HG03139 (cell line): ENCODE measurements at regions not wholly inside any gene's neighbourhood (a gene's known extent, or its start where the extent isn't known, plus 50 kb on each side); places are given as distances from the start of the nearest gene placed in this dataset.

Source experiments
- ATAC-seq: cut with Tn5 transposase; IDR thresholded peaks from one replicate; pipeline ENCODE4 v1.9.1; 2021; ENCODE audit not compliant: unreplicated experiment

DNA sequence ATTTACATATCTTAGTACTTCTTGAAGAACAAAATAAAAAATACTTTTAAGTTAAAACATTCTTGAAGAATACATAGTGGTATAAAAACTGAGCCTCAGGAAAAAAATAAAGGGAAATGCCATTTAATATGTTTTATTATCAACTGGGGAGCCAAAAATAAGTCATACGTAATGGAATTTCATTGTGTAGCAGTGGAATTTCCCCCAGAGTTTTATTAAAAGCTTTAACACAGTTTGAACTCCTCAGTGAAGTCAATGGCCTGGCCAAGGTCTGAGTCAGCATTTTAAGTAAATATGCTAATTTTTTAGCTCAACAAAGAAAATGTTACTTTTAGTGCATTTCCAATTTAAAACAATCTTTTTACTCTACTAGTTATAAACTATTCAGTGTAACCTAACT, 350.1 kb upstream of the ATP2B1 start:
- no peak for ATAC-seq

GRCh38 chr12:90055071-90055470, 346.4 kb upstream of the ATP2B1 start:
- ATAC-seq, result no peak

DNA sequence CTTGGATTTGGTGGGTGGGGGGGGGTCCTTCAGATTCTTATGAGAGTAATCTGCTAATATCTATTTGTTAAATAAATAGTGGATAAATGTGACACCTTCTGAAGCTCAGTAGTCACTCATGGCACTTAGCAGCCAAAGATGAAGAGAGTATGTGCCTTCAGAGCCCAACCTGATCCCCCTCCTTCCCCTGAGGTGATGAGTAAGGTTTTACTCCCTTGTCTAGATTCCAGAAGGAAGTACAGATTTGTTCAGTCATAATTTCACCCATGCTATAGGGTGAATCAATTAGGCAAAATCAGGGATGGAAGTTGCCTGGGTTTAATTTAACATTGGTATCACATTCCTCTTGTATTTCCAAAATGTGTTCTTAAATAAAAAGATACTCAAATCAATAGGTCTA, 340.3 kb upstream of the ATP2B1 start:
- ATAC-seq, result no peak

GRCh38 chr12:90045559-90045958, 336.9 kb upstream of the ATP2B1 start:
- no peak for ATAC-seq

DNA sequence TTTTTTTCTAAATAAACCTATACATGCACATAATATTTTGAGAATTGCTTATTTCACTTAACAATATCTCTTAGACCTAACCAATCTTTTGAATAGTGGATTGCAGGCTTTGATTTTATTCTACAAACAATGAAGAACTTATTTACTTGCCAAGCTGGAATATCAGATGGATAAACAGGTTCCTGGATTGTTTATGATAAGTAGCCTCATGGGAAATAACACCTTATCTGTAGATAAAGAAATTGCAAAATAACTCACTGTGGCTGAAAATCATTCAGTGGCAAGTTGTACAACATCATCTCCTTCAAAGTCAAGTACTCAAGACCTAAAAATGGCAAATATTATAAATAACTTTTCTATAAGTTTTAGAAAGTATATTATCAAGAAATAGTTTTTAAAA, 335.4 kb upstream of the ATP2B1 start:
- no peak for ATAC-seq

DNA sequence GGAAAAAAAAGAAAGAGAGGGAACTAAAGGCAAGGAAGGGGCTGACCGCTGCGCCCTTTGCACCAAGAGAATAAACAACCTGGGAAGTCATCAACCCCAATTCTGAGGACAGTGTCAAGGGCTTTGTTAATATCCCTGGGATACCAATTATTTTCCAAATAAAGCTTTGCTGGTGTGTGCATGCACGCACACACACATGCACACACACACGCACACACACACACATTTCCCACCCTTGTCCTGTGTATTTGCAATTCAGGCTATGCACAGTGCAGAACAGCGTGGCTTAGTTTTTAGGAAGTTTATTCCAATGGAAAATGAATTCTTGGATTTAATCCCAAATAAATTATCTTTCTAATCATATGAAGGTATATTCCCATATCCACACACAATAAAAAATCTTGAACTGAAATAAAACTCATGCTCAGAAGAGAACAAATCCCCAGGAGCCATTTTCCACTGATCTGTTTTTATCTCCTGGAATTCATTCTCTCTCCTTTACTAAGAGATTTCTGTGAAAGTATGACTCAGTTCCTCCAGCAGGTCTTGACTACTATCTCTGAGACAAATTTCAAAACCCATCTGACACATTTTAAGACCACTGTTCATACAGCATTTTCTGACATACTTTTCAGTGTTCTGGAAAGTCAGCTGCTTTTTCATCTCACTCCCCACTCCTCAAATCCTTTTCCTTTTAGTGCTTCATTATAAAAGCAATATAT, 334.4 kb upstream of the ATP2B1 start:
- no peak for ATAC-seq

DNA sequence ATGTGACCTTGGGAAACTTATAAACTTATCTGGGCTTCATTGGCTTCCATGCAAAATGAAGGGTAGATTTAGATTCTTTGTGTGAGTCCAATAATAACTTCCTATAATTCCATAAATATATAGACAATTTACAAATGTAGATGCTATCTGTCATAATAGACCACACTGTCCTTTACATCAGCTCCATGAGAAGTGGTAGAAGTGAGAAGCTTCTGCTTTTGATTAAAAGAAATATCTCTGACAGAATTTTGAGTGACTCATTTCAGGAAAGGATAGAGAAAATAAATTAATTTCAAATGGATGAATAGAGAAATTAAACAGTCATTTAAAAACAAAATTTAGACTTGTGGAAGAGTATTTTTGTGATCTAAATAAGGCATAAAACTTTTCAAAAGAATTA, 329.7 kb upstream of the ATP2B1 start:
- no peak for ATAC-seq

DNA sequence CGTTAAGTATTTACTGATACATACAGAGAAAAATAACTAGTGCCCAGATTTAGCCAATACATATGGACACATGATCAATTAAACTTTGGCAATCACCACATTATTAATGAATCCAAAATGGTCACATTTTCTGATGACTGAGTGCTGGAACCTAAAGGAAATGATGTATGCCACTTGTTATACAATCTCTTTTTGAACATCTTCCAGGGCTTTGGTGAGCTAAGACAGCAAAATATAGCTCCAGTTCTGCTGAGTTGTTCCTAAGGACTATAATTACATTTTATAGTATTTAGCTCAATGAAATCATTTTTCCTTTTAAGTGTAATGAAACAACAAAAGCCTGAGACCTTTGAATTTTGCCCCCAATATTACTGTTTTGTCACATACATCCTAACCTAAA, 329.1 kb upstream of the ATP2B1 start:
- no peak for ATAC-seq

DNA sequence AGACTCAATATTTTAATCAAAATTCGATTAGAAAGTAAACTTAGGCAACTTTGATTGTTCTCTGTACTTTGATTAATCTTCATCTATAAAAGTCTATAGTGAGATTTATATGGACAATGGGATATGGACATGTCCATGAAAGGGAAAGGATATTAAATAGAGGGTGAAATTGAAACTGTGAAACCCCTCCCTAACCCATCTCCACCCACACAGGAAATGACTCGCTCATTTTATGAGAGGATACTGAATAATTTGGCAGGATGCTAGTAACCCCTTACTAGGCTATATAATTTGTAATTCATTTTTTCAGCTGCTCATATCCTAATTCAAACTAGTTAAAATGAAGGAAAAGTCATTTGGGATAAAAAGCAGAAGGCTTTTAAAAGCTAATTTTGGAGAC, 328.0 kb upstream of the ATP2B1 start:
- no peak for ATAC-seq

DNA sequence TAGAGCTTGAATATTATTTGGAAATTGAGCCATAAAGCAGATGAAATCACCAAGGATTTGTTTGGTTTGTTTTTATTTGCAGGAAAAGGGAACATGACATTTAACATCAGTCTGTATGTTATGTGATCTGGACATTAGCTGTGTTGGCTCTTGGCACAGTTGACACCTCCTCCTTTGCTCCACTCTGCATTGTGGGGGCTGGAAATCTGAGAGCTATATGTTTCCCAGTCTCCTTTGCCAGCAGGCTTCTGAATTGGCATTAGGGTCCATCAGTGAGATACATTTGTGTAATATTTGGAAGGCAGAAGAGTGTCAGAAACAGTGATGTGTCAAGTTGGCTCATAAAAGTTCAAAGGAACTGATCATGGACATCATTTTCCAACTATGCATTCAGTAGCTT, 322.1 kb upstream of the ATP2B1 start:
- ATAC-seq, result no peak

GRCh38 chr12:90029317-90029716, 320.7 kb upstream of the ATP2B1 start:
- no peak for ATAC-seq

- no peak for ATAC-seq
Observed at GRCh38 chr12:90028635-90029051, 320.0 kb upstream of the ATP2B1 start.

DNA sequence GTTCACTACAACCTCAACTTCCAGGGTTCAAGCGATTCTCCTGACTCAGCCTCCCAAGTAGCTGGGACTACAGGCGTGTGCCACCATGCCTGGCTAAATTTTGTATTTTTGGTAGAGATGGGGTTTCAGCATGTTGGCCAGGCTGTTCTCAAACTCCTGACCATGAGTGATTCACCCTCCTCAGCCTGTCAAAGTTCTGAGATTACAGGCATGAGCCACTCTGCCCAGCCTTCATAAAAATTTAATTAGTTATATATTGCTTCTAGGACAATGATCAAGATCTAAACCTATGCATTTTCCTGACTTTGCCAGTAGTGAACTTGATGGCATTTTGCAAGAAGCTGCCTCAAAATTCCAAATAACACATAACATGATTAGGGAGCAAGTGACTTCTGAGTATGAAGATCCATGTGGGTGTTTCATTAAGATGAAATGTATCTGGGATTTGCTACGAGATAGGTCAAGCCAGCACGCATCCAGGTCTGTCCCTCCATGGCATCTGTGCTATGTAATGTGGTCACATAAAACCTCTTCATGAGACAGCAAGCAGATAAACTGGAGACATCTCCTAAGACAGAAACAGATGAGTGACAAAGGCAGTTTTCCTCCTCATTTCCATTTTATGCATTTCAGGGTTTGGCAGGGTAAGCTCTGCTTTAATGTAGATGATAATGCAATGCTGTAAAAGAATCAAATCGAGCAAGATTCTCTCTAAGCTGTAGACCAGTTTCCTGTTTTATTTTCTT, 319.4 kb upstream of the ATP2B1 start:
- ATAC-seq, result no peak

DNA sequence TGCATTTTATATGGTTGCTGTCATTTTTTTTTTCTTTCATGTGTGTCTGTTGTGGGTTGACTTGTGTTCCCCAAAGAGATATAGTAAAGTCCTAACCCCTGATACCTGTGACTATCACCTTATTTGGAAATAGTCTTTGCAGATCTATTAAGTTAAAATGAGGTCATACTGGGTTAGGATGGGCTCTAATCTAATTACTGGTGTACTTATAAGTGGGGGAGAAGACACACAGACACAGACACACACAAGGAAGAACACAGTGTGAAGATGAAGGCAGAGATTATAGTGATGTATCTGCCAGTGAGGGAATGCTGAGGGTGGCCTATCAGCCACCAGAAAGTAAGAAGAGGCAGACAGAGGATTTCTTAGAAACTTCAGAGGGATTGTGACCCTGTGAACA, 318.4 kb upstream of the ATP2B1 start:
- no peak for ATAC-seq

GRCh38 chr12:90026516-90026915, 317.9 kb upstream of the ATP2B1 start:
- no peak for ATAC-seq

DNA sequence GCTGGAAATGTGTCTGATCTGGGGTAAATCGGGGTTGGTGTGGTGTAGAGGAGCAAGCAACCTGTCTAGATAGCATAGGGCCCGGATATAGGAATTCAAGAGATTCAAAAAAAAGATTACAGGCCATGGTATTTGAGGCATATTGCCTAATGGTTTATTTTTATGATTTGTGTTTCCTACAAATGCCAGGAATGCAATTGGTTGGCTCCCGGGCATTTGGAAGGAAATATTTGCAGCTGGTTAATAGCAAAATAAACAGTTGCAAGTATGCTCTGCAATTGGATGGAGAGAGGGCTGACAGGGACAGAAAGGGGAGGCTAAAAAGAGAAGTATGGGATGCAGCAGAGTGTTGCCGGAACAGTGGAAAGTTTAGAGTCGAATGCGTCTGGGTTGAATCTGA, 315.6 kb upstream of the ATP2B1 start:
- ATAC-seq, result no peak

DNA sequence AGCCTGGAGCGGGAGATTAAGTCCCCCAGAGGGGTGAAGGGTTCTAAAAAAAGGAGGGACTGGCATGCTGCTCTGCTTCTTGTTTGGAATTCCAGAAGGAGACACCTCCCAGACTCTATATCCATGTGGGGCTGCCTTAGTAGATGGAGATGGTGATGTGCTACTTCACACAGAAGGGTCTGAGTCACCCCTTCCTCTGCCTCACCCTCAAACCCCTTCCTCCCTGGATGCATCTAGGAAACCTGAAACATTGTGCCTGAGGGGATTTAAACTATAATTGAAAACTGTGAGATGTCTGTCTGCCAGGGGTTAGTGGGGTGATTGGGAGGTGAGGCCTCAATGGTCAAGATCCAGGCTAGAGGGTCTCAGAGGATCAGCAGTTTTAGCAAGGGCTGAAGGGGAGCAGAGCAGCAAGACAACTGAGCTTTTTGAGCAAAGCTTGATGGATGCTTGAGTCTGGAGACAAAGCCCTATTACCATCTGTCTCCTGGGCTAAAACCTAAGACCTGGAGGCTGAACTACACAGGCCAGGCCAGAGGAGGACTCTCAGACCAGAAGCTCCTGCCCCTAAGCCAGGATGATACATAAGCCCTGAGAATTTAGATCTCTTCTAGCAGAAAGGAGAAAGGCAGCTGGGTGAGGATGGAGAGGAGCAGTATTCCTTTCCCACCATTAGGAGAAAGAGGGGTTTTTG, 314.7 kb upstream of the ATP2B1 start:
- ATAC-seq, result no peak

GRCh38 chr12:90021795-90022440, 313.3 kb upstream of the ATP2B1 start:
- no peak for ATAC-seq

GRCh38 chr12:90020881-90021280, 312.2 kb upstream of the ATP2B1 start:
- ATAC-seq, result no peak

- ATAC-seq, result no peak
Observed at GRCh38 chr12:90020436-90020835, 311.8 kb upstream of the ATP2B1 start.

DNA sequence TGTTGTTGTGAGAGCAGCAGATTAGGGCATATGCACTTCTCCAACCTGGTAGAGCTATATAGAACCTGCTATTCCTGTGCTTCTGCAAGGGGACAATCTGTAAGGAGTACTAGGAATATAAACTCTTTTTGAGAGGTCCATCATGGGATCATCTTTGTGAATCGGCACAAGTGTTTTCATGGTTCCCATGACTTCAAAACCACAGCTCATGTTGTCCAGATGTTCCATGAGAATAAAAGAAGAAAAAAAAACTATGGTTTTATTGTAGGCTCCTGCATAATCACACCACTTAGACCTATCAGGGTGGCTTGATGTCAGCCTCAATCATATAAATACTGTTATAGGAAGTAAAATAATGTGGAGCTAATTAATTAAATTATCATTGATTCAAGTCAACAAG, 311.4 kb upstream of the ATP2B1 start:
- no peak for ATAC-seq

GRCh38 chr12:90017316-90017715, 308.7 kb upstream of the ATP2B1 start:
- ATAC-seq, result no peak
